H9 (cell line): ENCODE measurements at regions not wholly inside any gene's neighbourhood (a gene's known extent, or its start where the extent isn't known, plus 50 kb on each side); places are given as distances from the start of the nearest gene placed in this dataset.

Source experiments
- DNase-seq: peaks from one replicate; pipeline ENCODE4 v3.0.0-alpha.2; 2017
- H2AFZ ChIP-seq: one replicate; pipeline ENCODE4 v1.6.1; 2013; ENCODE audit warnings: mild to moderate bottlenecking, low read length, control low read depth, moderate library complexity
- H2AK5ac ChIP-seq: 2 replicates; pipeline ENCODE4 v1.6.1; 2013; ENCODE audit warnings: low read length, control low read depth, mixed read lengths; ENCODE audit not compliant: insufficient read length
- H2BK120ac ChIP-seq: one replicate; pipeline ENCODE4 v1.6.1; 2013; ENCODE audit warnings: low read depth, mild to moderate bottlenecking, low read length, control low read depth, inconsistent platforms; ENCODE audit not compliant: poor library complexity, severe bottlenecking
- H2BK12ac ChIP-seq: 2 replicates; pipeline ENCODE4 v1.6.1; 2013; ENCODE audit warnings: low read length, control low read depth, mixed read lengths, low read depth; ENCODE audit not compliant: insufficient read length
- H2BK15ac ChIP-seq: 2 replicates; pipeline ENCODE4 v1.6.1; 2013; ENCODE audit warnings: low read depth, low read length, control low read depth
- H2BK20ac ChIP-seq: one replicate; pipeline ENCODE4 v1.6.1; 2013; ENCODE audit warnings: low read depth, mild to moderate bottlenecking, low read length, control low read depth, inconsistent platforms; ENCODE audit not compliant: poor library complexity, severe bottlenecking
- H2BK5ac ChIP-seq: 2 replicates; pipeline ENCODE4 v1.6.1; 2013; ENCODE audit warnings: low read length, control low read depth, mixed read lengths; ENCODE audit not compliant: insufficient read length
- H3K14ac ChIP-seq: 2 replicates; pipeline ENCODE4 v1.6.1; 2013; ENCODE audit warnings: low read length, control low read depth; ENCODE audit not compliant: insufficient read depth
- H3K18ac ChIP-seq: 2 replicates; pipeline ENCODE4 v1.6.1; 2013; ENCODE audit warnings: low read depth, mild to moderate bottlenecking, mixed read lengths, low read length, control low read depth; ENCODE audit not compliant: insufficient read length
- H3K23ac ChIP-seq: 2 replicates; pipeline ENCODE4 v1.6.1; 2013; ENCODE audit warnings: low read length, control low read depth, mixed read lengths, low read depth; ENCODE audit not compliant: insufficient read length
- H3K23me2 ChIP-seq: 2 replicates; pipeline ENCODE4 v1.6.1; 2013; ENCODE audit warnings: low read depth, mild to moderate bottlenecking, mixed read lengths, low read length, control low read depth; ENCODE audit not compliant: insufficient read length, poor library complexity, severe bottlenecking
- H3K27ac ChIP-seq: 2 replicates; pipeline ENCODE4 v1.5.1; 2013; ENCODE audit warnings: low read length, control low read depth, mixed read lengths, low read depth; ENCODE audit not compliant: insufficient read length
- H3K27me3 ChIP-seq: 2 replicates; pipeline ENCODE4 v1.6.1; 2013; ENCODE audit warnings: low read length, control low read depth, inconsistent platforms; ENCODE audit not compliant: insufficient read depth
- H3K4ac ChIP-seq: 2 replicates; pipeline ENCODE4 v1.6.1; 2013; ENCODE audit warnings: low read depth, mild to moderate bottlenecking, control low read depth, inconsistent platforms, low read length, moderate library complexity
- H3K4me1 ChIP-seq: 2 replicates; pipeline ENCODE4 v1.6.1; 2013; ENCODE audit warnings: low read length, control low read depth, inconsistent platforms; ENCODE audit not compliant: insufficient read depth
- H3K4me2 ChIP-seq: 2 replicates; pipeline ENCODE4 v1.6.1; 2013; ENCODE audit warnings: low read length, control low read depth, mixed read lengths; ENCODE audit not compliant: insufficient read length, insufficient read depth
- H3K56ac ChIP-seq: 2 replicates; pipeline ENCODE4 v1.6.1; 2013; ENCODE audit warnings: low read depth, mild to moderate bottlenecking, mixed read lengths, low read length, control low read depth; ENCODE audit not compliant: insufficient read length
- H3K79me1 ChIP-seq: 2 replicates; pipeline ENCODE4 v1.6.1; 2013; ENCODE audit warnings: low read depth, mild to moderate bottlenecking, moderate library complexity, low read length, control low read depth, inconsistent platforms; ENCODE audit not compliant: insufficient read depth, poor library complexity, severe bottlenecking
- H3K79me2 ChIP-seq: 2 replicates; pipeline ENCODE4 v1.6.1; 2013; ENCODE audit warnings: low read length, control low read depth, inconsistent platforms; ENCODE audit not compliant: insufficient read depth
- H3K9ac ChIP-seq: 2 replicates; pipeline ENCODE4 v1.6.1; 2013; ENCODE audit warnings: low read length, control low read depth, mixed read lengths; ENCODE audit not compliant: insufficient read length; ENCODE audit errors: extremely low read depth
- H3K9me3 ChIP-seq: one replicate; pipeline ENCODE4 v1.6.1; 2013; ENCODE audit warnings: low read depth, low read length, inconsistent platforms; ENCODE audit not compliant: control insufficient read depth
- H3T11ph ChIP-seq: one replicate; pipeline ENCODE4 v1.6.1; 2013; ENCODE audit warnings: mild to moderate bottlenecking, low read length, control low read depth, inconsistent platforms
- H4K20me1 ChIP-seq: one replicate; pipeline ENCODE4 v1.6.1; 2013; ENCODE audit not compliant: control insufficient read depth, insufficient read length, insufficient read depth
- H4K5ac ChIP-seq: 2 replicates; pipeline ENCODE4 v1.6.1; 2013; ENCODE audit warnings: low read depth, mild to moderate bottlenecking, mixed read lengths, low read length, control low read depth; ENCODE audit not compliant: insufficient read length
- H4K8ac ChIP-seq: replicated peaks from 2 replicates; pipeline ENCODE4 v1.6.1; 2013; ENCODE audit warnings: low read length, control low read depth, mixed read lengths, low read depth; ENCODE audit not compliant: insufficient read length
- H4K91ac ChIP-seq: 2 replicates; pipeline ENCODE4 v1.6.1; 2013; ENCODE audit warnings: low read depth, mild to moderate bottlenecking, moderate library complexity, mixed read lengths, low read length, control low read depth; ENCODE audit not compliant: insufficient read length
- H3K27ac Mint-ChIP-seq, 3 experiments: 2 replicates in 2 of 3; 3 replicates in 1 of 3; pipeline ENCODE4 v1.8.0; 2020 to 2021; ENCODE audit warnings: mixed read lengths in 3 of 3, mild to moderate bottlenecking in 1 of 3, moderate library complexity in 1 of 3
- H3K27me3 Mint-ChIP-seq: 2 replicates; pipeline ENCODE4 v1.8.0; 2021; ENCODE audit warnings: low read depth, mild to moderate bottlenecking, moderate library complexity, mixed read lengths
- H3K36me3 Mint-ChIP-seq, 3 experiments: 2 replicates in 2 of 3; 3 replicates in 1 of 3; pipeline ENCODE4 v1.8.0; 2020 to 2021; ENCODE audit warnings: low read depth in 3 of 3, mixed read lengths in 3 of 3; ENCODE audit not compliant: insufficient read depth in 1 of 3
- H3K4me1 Mint-ChIP-seq, 2 experiments: 2 replicates each; pipeline ENCODE4 v1.8.0; 2020; ENCODE audit warnings: mixed read lengths in 2 of 2
- H3K4me3 Mint-ChIP-seq, 2 experiments: 2 replicates in 1 of 2; 3 replicates in 1 of 2; pipeline ENCODE4 v1.8.0; 2020 to 2021; ENCODE audit warnings: mild to moderate bottlenecking in 2 of 2, mixed read lengths in 2 of 2, moderate library complexity in 1 of 2
- H3K9me3 Mint-ChIP-seq, 2 experiments: 2 replicates in 1 of 2; 3 replicates in 1 of 2; pipeline ENCODE4 v1.8.0; 2020; ENCODE audit warnings: mild to moderate bottlenecking in 2 of 2, mixed read lengths in 2 of 2, moderate library complexity in 1 of 2
- CTCF ChIP-seq: fragments of 200-600 bp; sonication (generic); conservative IDR thresholded peaks from 3 replicates; pipeline ENCODE4 v1.8.0; 2021; ENCODE audit warnings: antibody characterized with exemption, mild to moderate bottlenecking
- WGBS: extraction: QIAGEN DNeasy Blood & Tissue Kit; methylation state at CpG from one replicate; pipeline ENCODE4 v1.1.7; 2013; ENCODE audit warnings: missing lambda C conversion rate, low lambda C conversion rate, mixed read lengths; ENCODE audit not compliant: insufficient read length; ENCODE audit errors: extremely low coverage; 5-methylcytosine and 5-hydroxymethylcytosine counted together

DNA sequence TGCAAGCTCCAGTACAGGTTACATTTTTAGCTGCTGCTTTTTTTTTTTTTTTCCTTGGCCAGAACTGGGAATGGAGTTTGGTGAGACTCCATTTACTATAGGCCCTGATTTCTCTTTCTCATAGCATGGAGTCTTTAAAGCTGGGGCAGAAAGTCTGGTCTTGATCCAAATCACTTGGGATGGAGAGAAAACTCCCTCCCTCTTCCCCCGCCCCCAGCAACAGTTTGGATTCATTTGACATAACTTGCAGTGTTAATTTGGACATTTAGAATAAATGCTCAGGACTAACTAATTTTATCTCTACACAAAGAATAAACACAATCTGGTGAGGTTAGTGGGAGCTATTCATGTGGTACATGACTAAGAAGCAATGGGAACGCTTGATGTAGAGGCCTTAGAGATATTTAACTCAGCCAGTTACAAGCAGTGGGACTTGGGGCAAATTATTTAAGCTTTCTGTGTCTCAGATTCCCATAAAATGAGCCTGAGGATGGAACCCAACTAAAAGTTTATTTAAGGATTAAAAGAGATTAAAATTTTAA is 107.3 kb upstream of the ARHGAP5 start:
- H2BK15ac ChIP-seq = no peak overlapping the region
- no peaks in the 10 kb centered on the region for H3K27me3 ChIP-seq
- H4K91ac ChIP-seq = no peak overlapping the region
- no peaks in the 10 kb centered on the region for H3K79me1 ChIP-seq
- no peak overlapping the region for H4K5ac ChIP-seq
- H3K9me3 Mint-ChIP-seq = peaks cover 21% of the 10 kb centered on the region in 2 experiments
- no peak for TF ChIP-seq CTCF
- H3K4me1 ChIP-seq = no peaks in the 10 kb centered on the region
- no peak overlapping the region for H3K18ac ChIP-seq
- WGBS = no CpG with 5 or more reads among the region's 2 CpGs
- peaks cover 3 to 6% (median 5%) of the 10 kb centered on the region in 3 experiments; a peak in 3 of 7 replicates for H3K36me3 Mint-ChIP-seq
- no peaks in the 10 kb centered on the region for H3K4me1 Mint-ChIP-seq
- H2BK20ac ChIP-seq = no peak overlapping the region
- H2BK5ac ChIP-seq = no peak overlapping the region
- no peak overlapping the region for H3K4me3 Mint-ChIP-seq
- H3K4ac ChIP-seq = no peak overlapping the region
- H3K23me2 ChIP-seq = no peaks in the 10 kb centered on the region
- no peak overlapping the region for H3K23ac ChIP-seq
- H2BK12ac ChIP-seq = no peak overlapping the region
- no peaks in the 10 kb centered on the region for H3K79me2 ChIP-seq
- no peak overlapping the region for H3K27ac ChIP-seq
- H2AK5ac ChIP-seq = no peak overlapping the region
- no peak for DNase-seq
- H3K9ac ChIP-seq = no peak overlapping the region
- no peak overlapping the region for H3T11ph ChIP-seq
- H3K9me3 ChIP-seq = peaks cover 10% of the 10 kb centered on the region
- H2AFZ ChIP-seq = no peak overlapping the region
- no peak overlapping the region for H4K8ac ChIP-seq
- H2BK120ac ChIP-seq = no peak overlapping the region
- no peak overlapping the region for H3K4me2 ChIP-seq
- H3K14ac ChIP-seq = no peak overlapping the region
- no peaks in the 10 kb centered on the region for H4K20me1 ChIP-seq
- H3K56ac ChIP-seq = no peak overlapping the region
- no peak overlapping the region for H3K27ac Mint-ChIP-seq
- no peaks in the 10 kb centered on the region for H3K27me3 Mint-ChIP-seq
